Mucosa of gallbladder (tissue), 1 donor: ENCODE measurements at regions not wholly inside any gene's neighbourhood (a gene's known extent, or its start where the extent isn't known, plus 50 kb on each side); places are given as distances from the start of the nearest gene placed in this dataset.
"Not testable (repeated sequence)": the region's sequence is repeated elsewhere in the genome, so short reads cannot be mapped to it uniquely, and the experiment has no call there.

Experiments
- DNase-seq: peaks from one replicate; pipeline ENCODE4 v3.0.0-alpha.2; 2020; ENCODE audit warnings: low spot score
- donor health status: DM: no; HTN: no; CAD: no.

DNA sequence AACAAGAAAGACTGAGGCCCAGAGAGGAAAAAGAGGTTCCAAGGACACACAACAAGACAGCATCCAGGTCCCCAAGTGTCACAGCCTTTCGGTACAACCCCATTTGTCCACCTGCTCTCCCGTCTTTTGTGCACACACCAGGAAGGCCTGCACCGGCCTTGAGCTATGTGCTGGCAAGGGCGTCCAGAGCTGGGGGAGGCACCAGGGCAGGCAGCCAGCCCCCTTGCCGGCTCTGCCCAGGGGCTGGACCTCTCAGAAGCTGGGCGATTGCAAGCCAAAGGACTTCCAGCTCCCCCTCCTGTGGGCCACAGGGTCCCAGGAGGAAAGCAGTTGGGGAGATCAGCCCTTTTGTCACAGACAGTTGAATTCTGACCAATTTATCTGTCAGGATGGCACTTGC lies 210.5 kb downstream of the MN1 start:
- DNase-seq = no peak

- no peak for DNase-seq
Observed at GRCh38 chr22:27593378-27593777, 208.2 kb downstream of the MN1 start.

DNA sequence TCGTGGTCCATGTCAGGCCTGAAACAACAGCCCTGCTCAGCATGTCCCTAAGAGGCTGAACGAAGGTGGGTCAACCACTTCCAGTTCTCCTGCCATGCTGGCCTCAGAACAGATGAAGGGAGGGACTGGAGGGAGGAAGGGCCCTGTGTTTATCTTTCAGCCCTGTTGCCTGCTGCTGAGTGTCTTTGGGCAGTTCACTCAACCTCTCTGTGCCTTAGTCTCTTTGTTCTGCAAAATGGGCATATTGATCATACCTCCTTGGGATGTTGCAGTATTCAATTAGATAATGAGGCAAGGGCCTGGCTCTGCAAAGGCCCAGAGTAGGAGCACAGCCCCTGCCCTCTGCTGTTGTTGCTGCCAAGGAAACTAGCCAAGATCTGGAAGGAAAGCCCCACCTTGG lies 207.5 kb downstream of the MN1 start:
- DNase-seq = no peak

DNA sequence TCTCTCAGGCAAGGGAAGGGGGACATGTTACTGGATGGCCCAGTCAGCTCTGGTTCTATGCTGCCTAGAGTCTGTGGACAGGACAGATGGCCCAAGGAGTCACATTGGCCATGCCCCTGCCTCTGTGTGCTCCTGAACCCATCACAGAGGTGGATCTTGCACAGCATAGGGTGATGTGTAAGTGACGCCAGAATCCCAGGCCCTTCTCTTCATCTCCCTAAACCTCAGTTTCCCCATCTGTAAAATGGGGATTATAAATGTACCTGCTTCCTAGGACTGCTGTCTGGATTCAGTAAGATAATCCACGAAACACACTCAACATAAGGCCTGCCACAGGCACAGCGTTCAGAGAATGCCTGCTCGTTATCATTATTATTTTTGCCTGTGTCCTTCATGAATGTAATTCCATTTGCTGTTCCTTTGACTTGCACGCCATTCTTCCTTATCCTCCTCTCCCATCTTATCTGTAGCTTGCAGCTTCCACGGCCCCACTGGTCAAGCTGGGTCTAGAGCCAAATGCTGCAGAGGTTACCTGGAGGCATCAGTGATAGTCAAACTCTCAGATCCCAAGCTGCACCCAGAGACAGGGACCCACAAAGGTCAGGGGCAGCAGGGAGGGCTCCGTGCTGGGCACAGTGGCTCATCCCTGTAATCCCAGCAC lies 207.0 kb downstream of the MN1 start:
- DNase-seq = no peak

DNA sequence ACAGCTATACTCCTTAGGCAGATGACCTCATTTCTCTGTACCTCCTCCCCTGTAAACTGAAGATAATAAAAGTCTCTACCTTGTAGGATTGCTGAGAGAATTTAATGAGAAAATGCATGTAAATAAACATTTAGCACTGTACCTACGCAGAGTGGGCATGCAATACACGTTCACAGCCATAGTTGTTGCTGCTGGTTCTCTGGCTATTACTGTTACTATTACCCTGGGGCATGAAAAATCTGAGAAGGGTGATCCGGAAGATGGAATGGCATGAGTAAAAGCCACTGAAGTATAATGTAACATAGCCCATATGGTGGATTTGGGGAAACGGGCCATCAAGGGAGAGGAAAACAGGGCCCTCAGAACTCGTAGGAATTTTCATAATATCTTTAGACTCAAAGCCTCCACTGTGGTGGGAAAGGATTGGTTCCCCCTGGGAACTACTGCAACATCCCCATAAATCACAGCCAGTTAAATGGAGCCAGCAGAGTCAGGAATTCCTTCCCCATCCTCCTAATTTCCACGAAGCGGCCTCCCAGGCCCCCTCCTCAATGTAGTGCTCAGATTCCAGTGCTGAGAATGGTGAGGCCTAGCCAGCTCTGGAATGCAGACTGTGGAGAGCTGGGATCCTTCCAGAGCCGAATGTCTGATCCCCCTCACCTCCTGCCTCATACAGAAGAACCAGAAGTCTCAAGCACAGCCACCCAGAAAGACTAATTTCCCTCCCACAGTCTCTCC lies 205.3 kb downstream of the MN1 start:
- DNase-seq = no peak

GRCh38 chr22:27597703-27598444 lies 203.7 kb downstream of the MN1 start:
- DNase-seq = no peak

DNA sequence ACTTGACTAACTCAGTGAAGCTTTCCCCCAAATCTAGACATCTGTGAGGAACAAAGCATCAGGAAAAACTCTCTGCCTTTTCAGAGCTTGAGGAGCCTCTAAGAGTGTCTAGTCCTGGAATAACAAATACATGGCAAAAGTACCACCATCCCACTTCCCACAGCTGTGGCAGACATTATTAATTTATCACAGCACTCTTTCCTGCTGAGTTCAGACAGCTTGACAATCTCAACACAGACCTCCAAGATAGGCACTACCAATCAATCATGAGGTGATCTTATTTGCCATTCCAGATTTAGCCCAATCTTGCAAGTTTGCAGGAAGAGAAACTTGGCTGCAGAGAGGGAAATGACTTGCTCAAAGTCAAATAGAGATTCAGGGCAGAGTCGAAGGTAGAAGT lies 202.8 kb downstream of the MN1 start:
- no peak for DNase-seq

DNA sequence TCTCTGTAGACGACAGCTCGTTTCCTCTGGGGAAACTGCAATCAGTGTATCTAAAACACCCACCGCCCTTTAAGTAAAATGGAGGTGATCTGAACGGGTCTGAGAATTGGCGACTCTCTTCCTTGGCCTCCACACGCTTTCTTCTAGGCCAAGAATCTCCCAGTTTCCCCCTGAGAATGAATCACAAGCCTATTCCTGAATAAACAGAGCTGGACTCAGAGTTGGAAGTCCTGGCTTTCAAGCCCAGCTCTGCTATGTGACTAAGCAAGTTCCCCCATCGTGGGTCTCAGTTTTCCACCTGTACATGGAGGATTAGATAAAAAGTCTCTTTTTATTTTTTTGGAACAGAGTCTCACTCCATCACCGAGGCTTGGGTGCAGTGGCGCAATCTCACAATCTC lies 200.4 kb downstream of the MN1 start:
- no peak for DNase-seq

DNA sequence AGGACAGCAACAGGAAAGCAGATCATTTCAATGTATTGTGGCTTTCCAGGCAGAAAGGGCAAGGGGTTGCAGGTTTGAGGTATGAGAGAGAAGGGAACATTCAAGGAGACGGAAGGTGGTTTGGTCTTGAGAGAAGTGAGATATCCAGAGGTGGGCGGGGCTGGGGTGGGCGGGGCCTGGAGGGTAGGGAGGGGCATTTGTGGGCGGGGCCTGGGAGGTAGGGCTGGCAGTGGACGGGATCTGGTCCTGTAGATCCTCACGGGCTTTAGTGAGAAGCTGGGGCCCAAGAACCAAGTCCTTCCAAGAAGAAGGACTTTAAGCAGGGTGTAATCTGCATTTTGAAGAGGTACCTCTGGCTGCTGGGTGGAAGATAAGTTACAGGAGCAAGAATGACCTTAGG lies 199.2 kb downstream of the MN1 start:
- no peak for DNase-seq

GRCh38 chr22:27603111-27603799 lies 198.3 kb downstream of the MN1 start:
- no peak for DNase-seq

- DNase-seq = no peak
Observed at GRCh38 chr22:27603800-27604144, 197.8 kb downstream of the MN1 start.

GRCh38 chr22:27605390-27605789 lies 196.2 kb downstream of the MN1 start:
- no peak for DNase-seq

DNA sequence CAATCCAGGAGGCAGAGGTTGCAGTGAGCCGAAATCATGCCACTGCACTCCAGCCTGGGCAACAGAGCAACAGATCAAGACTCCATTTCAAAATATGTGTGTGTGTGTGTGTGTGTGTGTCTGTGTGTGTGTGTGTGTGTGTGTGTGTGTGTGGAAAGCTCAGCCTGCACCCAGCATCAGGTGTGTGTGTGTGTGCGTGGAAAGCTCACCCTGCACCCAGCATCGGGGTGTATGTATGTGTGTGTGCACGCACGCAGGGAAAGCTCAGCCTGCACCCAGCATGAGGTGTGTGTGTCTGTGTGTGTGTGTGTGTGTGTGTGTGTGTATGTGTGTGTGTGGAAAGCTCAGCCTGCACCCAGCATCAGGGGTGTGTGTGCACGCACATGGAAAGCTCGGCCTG lies 193.8 kb downstream of the MN1 start:
- not testable (repeated sequence) for DNase-seq

GRCh38 chr22:27609451-27609888 lies 192.1 kb downstream of the MN1 start:
- DNase-seq = no peak

DNA sequence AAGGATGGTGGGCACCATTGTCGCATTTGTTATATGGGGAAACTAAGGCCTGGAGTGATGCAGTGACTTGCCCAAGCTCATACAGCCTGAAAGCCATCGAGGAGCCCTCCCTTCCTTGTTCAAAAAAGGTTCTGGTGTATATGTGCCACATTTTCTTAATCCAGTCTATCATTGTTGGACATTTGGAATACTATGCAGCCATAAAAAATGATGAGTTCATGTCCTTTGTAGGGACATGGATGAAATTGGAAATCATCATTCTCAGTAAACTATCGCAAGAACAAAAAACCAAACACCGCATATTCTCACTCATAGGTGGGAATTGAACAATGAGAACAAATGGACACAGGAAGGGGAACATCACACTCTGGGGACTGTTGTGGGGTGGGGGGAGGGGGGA lies 191.4 kb downstream of the MN1 start:
- DNase-seq = not testable (repeated sequence)

- no peak for DNase-seq
Observed at GRCh38 chr22:27610863-27611786, 190.4 kb downstream of the MN1 start.

DNA sequence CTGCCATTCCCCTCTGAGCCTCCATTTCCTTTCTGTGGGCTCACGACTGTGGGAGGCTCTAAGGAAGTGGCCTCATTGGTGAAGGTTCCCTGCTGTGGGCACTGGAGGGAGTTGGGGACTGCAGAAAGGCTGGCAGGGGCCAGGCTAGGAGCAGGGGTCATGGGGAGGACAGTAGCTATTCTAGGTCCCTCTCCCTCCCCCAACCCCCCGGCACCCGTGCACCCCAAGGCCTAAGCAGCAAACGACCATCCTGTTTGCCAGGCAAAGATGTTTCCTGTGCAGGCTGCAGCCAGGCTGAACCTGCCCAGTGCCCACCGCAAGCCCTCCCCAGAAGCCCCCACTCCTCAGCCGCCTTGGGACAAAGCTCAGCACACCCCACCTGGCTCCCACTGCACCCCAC lies 189.4 kb downstream of the MN1 start:
- DNase-seq = no peak

GRCh38 chr22:27613099-27614005 lies 188.2 kb downstream of the MN1 start:
- DNase-seq = no peak

DNA sequence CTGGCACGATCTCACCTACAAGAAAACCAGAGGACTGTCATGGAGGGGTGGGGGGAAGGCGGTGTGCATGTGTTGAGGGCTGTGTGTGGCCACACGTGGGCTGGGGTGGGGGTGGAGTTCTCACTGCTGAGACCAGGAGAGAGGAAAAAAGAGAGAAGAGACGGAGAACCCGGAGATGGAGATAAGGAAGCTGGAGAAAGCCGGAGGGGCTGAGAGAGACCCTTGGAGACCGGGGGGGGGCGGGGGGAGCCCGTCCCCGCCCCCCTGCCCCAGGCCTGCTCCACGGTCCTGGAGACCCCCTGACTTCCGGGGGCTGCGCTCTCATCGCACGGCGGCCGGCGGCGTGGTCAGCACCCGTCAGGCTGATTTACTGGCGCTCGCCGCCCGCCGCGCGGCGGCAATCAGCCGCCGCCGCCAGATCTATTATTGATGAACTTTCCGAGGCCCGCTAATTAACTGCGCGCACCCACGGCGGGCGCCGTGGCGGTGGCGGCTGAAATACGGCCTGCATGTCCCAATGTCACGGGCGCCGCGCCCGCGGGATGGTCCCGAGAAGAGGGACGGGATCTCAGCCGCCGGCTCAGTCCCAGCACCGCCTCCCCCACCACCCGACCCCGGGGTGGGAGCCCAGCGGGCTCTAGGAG lies 187.4 kb downstream of the MN1 start:
- no peak for DNase-seq

- no peak for DNase-seq
Observed at GRCh38 chr22:27614650-27615007, 186.9 kb downstream of the MN1 start.
